LHCN-M2 (cell line): ENCODE measurements at regions not wholly inside any gene's neighbourhood (a gene's known extent, or its start where the extent isn't known, plus 50 kb on each side); places are given as distances from the start of the nearest gene placed in this dataset.
"Not testable (repeated sequence)": the region's sequence is repeated elsewhere in the genome, so short reads cannot be mapped to it uniquely, and the experiment has no call there.

Source experiments
- DNase-seq: peaks from one replicate; pipeline ENCODE4 v3.0.0-alpha.2; 2012; ENCODE audit warnings: low read depth

GRCh38 chr2:31813016-31813415 lies 197.8 kb downstream of the MEMO1 start:
- no peak for DNase-seq

- peak; percentile 21 for DNase-seq
These were observed 198.6 kb downstream of the MEMO1 start for GRCh38 chr2:31812051-31812798.

- DNase-seq, result no peak
These were observed 199.3 kb downstream of the MEMO1 start for GRCh38 chr2:31811482-31811881.

- peak; percentile 54 for DNase-seq
These were observed 200.4 kb downstream of the MEMO1 start for GRCh38 chr2:31810200-31810917.

GRCh38 chr2:31805688-31806087 lies 205.1 kb downstream of the MEMO1 start:
- DNase-seq, result no peak

GRCh38 chr2:31803481-31804153 lies 207.2 kb downstream of the MEMO1 start:
- not testable (repeated sequence) for DNase-seq

GRCh38 chr2:31802711-31803110 lies 208.1 kb downstream of the MEMO1 start:
- DNase-seq, result no peak

- DNase-seq, result not testable (repeated sequence)
These were observed 211.5 kb downstream of the MEMO1 start for GRCh38 chr2:31799282-31799681.

GRCh38 chr2:31788273-31788672 lies 207.5 kb upstream of the SRD5A2 start:
- DNase-seq, result no peak

- DNase-seq, result no peak
These were observed 205.1 kb upstream of the SRD5A2 start for GRCh38 chr2:31785876-31786275.

GRCh38 chr2:31784868-31785267 lies 204.1 kb upstream of the SRD5A2 start:
- no peak for DNase-seq

- not testable (repeated sequence) for DNase-seq
These were observed 202.8 kb upstream of the SRD5A2 start for GRCh38 chr2:31783446-31784091.

GRCh38 chr2:31778153-31778552 lies 197.4 kb upstream of the SRD5A2 start:
- DNase-seq, result no peak

GRCh38 chr2:31770741-31771140 lies 190.0 kb upstream of the SRD5A2 start:
- DNase-seq, result no peak

GRCh38 chr2:31765078-31765945 lies 184.6 kb upstream of the SRD5A2 start:
- DNase-seq, result no peak

GRCh38 chr2:31764169-31764568 lies 183.4 kb upstream of the SRD5A2 start:
- no peak for DNase-seq

GRCh38 chr2:31762085-31762484 lies 181.3 kb upstream of the SRD5A2 start:
- DNase-seq, result no peak

- DNase-seq, result not testable (repeated sequence)
These were observed 176.6 kb upstream of the SRD5A2 start for GRCh38 chr2:31757351-31757750.

- DNase-seq, result not testable (repeated sequence)
These were observed 168.0 kb upstream of the SRD5A2 start for GRCh38 chr2:31748746-31749145.

GRCh38 chr2:31748041-31748440 lies 167.3 kb upstream of the SRD5A2 start:
- DNase-seq, result no peak

GRCh38 chr2:31739161-31739560 lies 158.4 kb upstream of the SRD5A2 start:
- DNase-seq, result no peak
